Erythroblast (primary cell): ENCODE measurements at regions not wholly inside any gene's neighbourhood (a gene's known extent, or its start where the extent isn't known, plus 50 kb on each side); places are given as distances from the start of the nearest gene placed in this dataset.

Experiments used
- GATA1 ChIP-seq: IDR thresholded peaks from 2 replicates; pipeline ENCODE4 v1.6.1; 2011; ENCODE audit warnings: low read depth, mild to moderate bottlenecking, control low read depth, low read length, moderate library complexity
- POLR2A ChIP-seq: IDR thresholded peaks from 2 replicates; pipeline ENCODE4 v1.6.1; 2011; ENCODE audit warnings: mild to moderate bottlenecking, low read length

GRCh38 chr2:64848945-64849344 is 140.3 kb upstream of the SLC1A4 start:
- TF ChIP-seq POLR2A (no peak), GATA1 (no peak)
